T-helper 1 cell treated with Interleukin-12 subunit alpha and Interleukin-12 subunit beta and Interleukin-4 antibody, amounts not matched to agents 30 ng/mL and 1 ng/mL, for 36 hours (primary cell): ENCODE measurements at regions not wholly inside any gene's neighbourhood (a gene's known extent, or its start where the extent isn't known, plus 50 kb on each side); places are given as distances from the start of the nearest gene placed in this dataset.
"Not testable (repeated sequence)": the region's sequence is repeated elsewhere in the genome, so short reads cannot be mapped to it uniquely, and the experiment has no call there.

Source experiments
- intact Hi-C: fragments of 100-400 bp; cut with micrococcal nuclease; formaldehyde crosslinking; loops from one replicate; pipeline ENCODE4 v1.15.1; 2024

DNA sequence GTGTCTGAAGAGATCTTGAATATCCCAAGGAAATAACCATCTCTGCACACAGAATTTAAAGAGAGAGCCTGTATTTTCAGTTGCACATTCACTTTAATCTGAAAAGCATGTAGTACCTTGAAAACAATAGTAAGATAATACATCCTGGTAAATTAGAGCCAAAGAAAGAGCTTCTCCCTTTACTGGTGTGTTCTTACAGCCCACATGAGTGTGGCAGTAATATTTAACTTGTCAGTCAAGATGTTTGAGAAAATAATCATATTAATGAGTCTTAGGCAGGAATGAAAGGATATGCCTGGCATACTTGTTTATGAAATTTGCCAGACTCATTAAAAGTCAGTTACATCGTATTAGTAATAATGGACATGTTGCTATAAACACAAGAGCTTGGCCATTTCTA lies 908.4 kb upstream of the ADGRL4 start:
- intact Hi-C loops: no loop called here

DNA sequence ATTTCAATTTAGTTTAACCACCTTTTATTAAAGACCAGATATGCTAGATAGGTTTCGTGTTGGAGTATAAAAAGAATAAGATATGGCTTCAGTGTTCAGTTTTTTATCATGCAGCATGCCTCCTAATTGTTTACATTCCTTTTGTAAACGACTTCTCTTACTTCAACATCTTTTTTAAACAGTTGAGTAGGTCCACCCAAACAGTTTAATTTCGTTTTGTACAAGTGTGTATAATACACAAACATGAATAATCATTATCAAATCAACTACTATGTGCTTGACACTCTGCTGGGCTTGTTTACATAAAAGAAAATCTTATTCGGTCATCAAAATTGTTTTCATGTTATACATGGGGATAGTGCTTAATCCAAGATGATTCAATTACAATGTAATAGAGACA lies 906.3 kb upstream of the ADGRL4 start:
- intact Hi-C loops: no loop called here

DNA sequence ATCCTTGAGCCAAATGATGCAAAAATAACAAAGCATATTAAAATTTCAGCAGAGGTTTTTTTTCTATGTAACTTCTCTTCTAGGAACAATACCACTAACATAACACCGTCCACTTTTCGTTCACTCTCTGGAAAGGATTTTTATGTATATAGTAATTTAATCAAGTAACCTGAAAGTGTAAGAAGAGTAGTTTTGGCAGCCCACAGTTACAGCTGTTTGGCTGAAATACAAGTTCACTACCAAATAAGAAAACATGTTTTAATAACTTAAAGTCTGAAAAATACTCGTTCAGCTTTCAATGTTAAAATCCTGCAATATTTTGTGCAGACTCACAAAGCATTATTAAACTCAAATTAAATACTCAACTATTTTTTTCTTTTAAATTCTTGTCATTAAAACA lies 896.8 kb upstream of the ADGRL4 start:
- intact Hi-C loops: no loop called here

DNA sequence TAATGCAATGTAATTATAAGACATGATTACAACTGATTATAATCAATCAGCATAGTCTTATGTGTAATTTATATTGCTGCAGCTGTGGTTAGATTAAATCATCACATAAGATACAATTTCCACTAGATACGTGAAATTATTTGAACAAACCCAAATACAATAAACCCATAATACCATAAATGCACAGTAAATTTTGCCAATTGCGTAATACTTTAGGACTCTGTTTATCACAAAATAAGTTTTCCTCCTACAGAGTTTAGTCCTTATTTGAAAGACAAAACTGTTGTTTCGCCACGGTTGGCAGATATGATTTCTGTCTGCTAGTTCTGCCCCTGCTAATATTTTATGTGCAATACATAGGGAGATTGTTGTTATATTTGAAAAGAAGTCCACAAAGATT lies 895.9 kb upstream of the ADGRL4 start:
- intact Hi-C loops: no loop called here

DNA sequence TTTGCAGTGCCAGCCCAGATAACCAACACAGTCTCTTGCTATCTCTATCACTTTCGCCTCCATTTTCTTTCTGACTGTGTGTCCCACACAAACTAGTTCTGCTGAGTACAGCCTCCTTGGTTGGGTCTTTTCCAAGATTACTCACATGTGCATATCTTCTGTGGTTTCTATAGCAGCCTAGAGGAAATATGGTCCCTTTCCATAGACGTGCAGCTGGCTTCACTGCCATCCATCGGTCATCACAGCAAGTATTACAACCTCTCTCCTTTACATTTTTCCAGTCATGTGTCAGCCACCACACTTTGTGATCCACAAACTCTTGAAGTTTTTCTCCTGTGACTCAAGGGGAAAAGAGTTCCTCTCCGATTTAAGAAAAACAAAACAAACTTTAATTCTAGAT lies 893.4 kb upstream of the ADGRL4 start:
- intact Hi-C loops: no loop called here

DNA sequence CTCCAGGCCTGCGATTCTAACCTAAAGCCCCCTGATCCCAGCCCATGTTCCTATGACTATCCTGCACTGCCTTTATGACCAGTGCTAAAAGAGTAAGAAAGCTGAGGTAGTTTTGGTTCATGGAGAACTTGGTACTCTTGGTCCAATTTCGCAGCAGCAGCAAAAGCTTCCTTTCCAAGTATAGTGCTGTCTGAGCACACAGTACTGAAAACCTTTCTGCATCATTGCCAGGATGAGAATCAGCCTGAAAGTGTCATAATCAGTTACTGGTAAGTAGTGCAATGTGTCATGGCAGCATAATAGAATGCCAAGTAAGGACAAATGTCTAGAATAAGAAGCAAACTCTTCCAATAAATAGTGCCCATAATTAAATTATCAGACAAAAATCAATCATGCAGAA lies 889.6 kb upstream of the ADGRL4 start:
- intact Hi-C loops: no loop called here

DNA sequence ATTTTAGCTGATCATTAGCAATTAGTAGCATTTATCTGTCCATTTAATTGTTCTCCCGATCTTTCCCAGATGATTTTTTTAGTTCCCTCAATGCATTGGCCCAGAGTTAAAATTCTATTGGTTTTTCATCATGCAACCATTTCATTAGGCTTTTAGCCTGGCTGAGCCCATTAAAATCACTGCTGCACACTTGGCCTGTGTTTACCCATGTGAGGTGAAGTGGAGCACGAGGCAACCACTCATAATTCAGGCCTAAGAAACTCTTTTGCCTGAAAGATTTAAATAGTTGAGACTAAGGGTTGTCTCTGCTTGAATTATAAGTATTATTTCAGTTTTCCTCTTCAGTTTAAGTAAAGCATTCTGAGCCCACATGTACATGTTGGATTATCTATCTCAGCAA lies 889.0 kb upstream of the ADGRL4 start:
- intact Hi-C loops: no loop called here

DNA sequence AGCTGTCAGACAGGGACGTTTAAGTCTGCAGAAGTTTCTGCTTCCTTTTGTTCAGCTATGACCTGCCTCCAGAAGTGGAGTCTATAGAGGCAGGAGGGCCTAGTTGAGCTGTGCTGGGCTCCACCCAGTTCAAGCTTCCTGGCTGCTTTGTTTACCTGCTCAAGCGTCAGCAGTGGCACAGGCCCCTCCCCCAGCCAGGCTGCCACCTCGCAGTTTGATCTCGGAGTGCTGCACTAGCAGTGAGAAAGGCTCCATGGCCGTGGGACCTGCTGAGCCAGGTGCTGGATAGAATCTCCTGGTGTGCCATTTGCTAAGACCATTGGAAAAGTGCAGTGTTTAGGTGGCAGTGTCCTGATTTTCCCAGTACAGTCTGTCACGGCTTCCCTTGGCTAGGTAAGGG lies 887.6 kb upstream of the ADGRL4 start:
- intact Hi-C loops: not testable (repeated sequence)

DNA sequence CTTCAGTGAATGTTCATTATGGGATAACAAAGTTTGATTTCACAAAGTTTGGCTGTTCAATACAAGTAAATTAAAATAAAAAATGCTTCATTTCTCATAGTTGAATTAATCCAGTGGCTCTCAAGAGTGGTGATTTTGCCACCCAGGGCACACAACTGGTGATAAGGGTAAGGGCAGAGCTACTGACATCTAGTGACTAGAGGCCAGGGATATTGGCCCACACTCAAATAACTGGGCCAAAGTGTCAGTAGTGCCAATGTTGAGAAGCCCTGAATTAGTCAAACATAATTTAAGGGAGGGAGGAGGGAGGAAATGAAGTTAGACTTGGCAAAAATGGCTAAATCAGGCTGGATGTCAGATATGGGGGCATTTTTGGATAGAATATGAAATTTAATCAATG lies 880.5 kb upstream of the ADGRL4 start:
- intact Hi-C loops: no loop called here

DNA sequence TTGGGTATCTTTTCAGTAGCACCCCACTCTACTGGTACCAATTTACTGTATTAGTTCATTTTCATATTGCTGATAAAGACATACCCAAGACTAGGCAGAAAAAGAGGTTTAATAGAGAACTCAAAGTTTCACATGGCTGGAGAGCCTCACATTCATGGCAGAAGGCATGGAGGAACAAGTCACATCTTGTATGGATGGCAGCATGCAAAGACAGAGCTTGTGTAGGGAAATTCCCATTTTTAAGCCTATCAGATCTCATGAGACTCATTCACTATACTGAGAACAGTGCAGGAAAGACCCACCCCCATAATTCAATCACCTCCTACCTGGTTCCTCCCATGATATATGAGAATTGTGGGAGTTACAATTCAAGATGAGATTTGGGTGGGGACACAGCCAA lies 878.6 kb upstream of the ADGRL4 start:
- intact Hi-C loops: no loop called here

DNA sequence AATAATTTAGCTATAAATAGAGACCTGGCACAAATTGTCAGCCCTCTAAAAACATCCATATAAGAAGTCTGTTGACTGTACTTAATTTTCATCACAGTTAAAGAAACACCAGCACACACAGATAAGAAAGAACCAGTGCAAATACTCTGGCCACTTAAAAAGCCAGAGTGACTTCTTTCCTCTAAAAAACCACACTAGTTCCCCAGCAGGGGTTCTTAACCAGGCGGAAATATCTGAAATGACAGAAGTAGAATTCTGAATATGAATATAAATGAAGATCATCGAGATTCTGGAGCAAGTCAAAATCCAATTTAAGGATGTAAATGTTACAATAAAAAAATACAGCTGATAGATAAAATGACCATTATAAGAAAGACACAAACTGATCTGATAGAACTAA lies 870.6 kb upstream of the ADGRL4 start:
- intact Hi-C loops: no loop called here

DNA sequence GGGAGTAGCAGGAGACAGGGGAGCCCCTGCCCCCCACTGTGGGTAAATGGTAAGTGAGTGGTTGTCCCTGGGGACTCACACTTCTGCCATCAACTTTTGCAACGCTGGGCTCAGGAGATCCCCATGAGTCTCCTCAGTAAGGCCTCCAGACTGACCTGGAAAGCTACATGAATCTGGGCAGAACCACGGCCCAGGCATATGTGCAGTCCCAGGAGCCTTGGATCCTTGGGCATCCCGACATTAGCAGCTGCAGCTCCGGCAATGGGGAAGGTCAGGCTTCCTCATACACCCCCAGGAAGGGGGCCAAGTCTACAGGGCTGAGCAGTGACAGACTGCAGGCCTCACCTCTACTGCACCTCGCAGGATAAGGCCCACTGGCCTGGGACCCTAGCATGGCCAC lies 868.7 kb upstream of the ADGRL4 start:
- intact Hi-C loops: no loop called here

DNA sequence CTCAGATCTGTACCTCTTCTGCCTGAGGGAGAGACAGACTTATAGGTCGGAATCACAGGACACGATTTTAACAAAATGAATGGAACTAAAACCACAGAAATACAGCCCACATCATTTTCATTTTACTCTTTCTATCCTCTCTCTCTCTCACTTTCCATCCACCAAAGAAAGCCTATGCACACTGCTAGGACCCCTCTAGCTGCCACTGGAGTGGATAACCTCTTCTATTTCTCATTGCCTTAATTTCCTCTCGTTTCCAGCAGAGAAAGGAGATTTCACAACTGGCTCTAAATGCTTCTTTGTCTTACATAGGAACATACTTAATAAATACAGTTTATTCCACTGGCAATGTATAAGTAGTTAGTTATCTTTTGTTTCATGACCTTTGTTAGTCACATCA lies 867.8 kb upstream of the ADGRL4 start:
- intact Hi-C loops: no loop called here

DNA sequence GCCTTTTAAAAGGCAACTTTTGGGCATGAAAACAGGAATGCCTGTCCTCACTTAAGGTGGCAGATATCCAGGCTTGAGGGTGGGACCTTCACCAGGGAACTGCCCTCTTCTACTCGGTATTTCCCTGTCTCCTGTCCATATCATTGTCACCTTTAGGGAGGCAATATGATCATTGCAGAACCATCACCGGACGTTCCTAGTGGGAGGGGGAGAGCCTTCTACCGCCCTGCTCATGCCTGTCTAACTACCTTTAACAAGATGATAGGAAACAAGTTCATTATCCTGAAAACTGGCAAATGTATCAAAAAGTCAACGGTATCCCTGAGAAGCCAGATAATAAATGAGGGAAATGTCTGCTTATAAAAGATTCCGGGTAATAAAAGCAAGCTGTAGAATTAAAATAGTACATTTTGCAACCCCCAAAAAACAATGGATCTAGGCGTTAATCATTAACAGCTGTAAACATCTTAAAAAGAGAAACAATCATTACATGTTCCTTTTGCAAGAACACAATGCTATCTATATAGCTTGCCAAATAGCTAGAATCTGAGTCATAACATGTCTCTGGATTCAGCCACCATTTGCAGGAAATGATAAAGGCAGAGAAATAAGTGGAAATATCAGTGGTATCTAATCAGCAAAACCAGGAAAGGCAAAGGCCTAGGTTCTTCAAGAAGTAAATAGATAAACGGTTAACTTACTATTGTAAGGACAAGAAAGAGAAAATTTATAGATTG lies 852.9 kb upstream of the ADGRL4 start:
- intact Hi-C loops: no loop called here

DNA sequence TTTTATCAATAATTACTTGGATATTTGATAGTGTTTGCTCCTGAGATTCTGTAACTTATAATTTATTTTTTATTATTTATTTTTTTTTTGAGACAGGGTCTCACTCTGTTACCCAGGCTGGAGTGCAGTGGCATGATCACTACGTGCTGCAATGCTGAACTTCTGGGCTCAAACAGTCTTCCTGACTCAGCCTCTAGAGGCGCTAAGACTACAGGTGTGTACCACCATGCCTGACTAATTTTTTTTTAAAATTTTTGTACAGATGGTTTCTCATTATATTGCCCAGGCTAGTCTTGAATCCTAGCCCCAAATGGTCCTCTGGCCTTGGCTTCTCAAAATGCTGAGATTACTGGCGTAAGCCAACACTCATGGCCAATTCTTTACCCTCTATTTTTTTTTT lies 845.5 kb upstream of the ADGRL4 start:
- intact Hi-C loops: no loop called here

DNA sequence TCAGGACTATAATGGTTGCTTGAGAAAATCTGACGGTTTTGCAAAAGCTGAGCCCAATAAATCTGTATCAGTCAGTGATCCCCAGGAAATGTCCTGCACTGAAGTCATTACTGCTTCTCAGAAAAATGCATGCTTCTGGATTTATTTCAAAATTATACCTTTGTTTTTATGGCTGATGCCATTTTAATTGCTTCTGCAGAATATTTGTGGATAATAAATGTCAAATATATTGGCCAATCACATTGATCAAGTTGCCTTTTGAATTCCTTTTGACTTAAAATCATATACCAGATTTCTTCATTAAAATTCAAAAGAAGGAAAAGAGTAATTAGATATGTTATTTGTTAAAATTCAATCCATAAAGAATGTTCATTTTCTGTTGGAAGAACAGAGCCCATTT lies 842.9 kb upstream of the ADGRL4 start:
- intact Hi-C loops: no loop called here

DNA sequence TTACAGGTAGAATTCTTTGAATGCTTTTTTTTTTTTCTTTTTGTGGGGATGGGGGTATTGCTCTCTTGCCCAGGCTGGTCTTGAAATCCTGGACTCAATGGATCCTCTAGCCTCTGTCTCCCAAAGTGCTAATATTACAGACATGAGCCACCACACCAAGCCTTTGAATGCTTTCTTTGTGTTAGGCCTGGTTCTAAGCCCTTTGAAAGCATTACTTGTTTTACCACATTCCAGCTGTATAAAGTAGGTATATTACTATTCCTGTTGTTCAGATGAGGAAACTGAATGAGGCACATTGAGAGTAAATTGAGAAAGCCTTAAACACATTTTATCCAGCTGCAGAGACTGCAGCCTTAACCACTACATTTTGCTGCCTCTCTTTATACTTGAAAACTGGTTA lies 841.8 kb upstream of the ADGRL4 start:
- intact Hi-C loops: no loop called here

DNA sequence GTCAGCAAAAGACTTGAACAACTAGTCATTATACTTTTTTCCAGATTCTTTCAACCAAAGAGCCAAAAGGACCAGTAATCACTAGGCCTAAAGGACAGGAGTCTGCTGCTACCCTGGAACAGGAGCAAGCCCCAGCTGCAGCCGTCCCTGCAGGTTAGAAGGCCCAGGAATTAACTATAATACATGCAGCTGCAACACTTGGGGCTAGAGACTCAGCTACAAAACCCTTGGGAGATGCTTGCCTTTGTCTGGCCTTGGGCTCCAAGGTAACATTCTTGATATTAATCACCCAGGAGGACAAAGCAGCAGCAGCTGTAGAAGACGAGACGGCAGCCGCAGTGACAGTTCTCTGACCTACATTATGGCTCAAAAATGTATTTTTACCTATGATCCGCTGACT lies 841.2 kb upstream of the ADGRL4 start:
- intact Hi-C loops: no loop called here

DNA sequence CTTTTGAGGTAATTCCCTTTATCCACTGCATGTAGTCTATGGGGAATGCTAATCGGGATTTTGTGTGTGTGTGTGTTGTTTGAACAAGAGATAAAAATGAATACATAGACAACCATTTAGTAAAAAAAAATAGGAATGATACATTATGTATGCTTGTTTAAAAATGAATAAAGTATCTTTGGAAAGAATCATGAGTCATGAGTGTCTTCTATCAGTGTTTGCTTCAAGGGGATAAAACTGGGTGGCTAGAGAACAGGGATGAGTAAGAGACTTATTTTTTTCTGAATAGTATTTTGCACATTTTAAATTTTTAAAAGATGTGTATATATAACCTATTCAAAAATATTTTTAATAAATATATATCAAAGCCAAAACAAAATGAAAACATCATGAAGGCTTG lies 839.4 kb upstream of the ADGRL4 start:
- intact Hi-C loops: no loop called here

DNA sequence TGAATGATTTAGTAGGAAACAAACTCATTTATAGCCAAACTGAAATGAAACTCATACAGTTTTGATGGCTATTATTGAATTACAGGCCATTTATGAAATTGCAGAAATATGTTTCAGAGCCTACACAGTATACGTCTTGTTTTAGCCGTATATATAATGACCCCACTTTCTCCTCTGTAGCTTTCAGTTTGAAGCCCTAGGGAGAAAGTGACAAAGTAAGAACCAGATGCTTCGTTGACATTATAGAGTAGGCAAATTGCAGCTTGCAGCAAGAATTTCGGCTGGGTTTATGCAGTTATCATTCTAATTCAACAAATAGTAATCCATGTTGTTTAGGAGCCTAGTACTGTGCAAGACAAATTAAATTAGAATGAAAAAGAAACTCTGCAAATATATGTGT lies 836.3 kb upstream of the ADGRL4 start:
- intact Hi-C loops: no loop called here

DNA sequence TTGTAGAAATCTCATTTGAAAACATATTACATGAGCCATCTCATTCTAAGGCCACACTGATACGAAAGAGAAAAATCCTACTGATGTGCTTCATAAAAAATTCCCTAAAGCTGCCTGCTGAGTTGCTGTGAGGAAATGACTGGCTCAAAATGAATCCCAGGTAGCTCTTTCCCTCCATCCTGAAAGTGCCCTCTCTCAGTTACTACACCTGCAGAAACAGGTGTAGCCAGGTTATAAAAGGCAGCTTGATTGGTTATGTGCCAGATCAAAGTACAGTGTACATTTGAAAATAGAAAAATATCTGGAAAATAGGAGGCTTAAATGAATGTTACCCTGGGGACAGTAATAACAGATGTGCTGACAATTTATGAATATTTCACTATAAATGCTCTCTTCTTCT lies 833.4 kb upstream of the ADGRL4 start:
- intact Hi-C loops: no loop called here

DNA sequence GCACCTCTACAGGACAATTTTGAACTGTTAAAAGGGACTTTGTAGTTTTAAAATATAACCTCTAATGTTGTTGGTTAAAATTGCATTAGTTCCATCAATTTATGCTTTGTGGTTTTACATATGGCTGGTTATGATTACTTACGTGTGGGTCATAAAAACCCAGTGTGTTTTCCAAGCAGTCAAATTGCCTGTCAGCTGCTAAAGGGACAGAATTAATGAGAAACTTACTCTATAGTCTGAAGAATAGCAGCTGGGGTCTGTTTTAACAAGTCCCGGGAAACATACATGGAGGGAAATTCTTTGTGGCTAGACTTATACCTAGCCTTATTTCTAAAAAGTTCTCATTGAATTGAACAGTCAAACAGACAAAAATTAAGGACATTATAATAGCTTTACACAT lies 820.9 kb upstream of the ADGRL4 start:
- intact Hi-C loops: no loop called here

DNA sequence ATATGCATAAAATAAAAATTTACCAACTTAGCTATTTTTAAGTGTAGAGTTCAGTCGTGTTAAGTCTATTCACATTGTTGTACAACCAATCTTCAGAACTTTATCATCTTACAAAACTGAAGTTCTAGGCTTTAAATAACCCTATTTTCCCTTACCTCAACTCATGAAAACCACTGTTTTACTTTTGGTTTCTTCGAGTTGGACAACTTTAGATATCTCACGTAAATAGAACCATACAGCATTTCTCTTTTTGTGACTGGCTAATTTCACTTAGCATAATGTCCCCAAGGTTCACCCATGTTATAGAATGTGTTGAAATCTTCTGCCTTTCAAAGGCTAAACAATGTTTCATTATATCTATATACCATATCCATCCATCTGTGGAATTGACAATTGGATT lies 819.0 kb upstream of the ADGRL4 start:
- intact Hi-C loops: no loop called here

DNA sequence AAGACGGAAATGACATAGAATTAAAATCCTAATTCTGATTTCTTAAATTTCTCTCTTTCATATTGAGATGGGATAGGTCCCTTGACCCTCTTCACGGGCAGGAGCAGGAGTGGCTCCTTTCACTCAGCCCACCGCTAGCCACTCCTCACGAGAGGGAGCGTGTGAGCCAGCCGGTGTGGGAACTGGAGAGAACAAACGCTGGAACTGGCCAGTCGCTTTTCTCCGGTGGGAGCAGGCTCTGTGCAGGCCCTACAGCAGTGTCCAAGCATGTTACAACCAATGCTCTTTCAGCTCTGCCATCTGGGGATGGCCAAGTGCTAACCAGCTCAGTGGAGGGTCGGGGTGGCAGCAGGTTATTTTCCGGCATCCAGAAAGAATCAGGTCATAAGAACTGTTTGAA lies 815.5 kb upstream of the ADGRL4 start:
- intact Hi-C loops: no loop called here
